ENCODE measurements at regions not wholly inside any gene's neighbourhood (a gene's known extent, or its start where the extent isn't known, plus 50 kb on each side); places are given as distances from the start of the nearest gene placed in this dataset.

DNA sequence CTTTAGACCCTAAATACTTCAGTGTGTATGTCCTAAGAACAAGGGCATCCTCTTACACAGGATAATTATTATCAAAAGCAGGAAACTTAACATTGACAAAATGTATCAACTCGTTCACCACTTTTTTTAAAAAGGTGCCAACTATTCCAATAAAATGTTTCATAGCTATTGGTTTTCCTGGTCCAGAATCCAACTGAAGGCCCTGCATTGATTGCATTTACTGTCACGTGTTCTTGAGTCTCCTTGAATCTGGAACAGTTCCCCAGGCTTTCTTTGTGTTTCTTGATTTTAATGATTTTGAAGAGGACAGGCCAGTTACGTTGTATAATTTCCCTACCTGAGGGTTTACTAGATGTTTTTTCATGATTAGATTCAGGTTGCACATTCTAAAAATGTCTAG lies 94.6 kb upstream of the ARHGEF3 start:
- no peak for DNase-seq (ENCODE audit: low spot score)

DNA sequence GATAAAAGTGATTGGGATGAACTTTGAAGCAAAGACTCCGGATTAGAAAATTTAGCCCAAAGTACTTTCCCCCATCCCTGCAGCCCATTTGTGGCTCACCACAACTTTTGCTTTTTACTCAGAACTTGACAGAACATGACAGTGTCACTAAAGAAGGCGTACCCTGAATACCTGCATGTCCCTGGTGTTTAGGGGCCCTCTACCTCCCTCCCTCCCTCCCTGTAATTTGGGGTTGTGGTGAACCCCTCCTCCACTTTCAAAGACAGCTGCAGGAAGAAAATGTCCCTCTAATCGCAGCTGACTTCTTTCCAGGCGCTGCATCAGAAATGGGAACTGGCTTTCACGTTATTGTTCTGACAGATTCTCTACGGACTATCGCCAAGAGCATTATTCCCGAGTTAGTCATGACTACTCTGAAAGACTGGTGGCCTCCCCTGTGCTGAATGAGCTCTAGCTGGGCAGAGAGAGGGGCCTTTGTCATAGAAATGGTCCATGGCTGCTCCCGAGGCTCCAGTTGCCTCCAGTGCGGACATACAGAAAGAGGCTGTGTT lies 93.2 kb upstream of the ARHGEF3 start:
- DNase-seq (ENCODE audit: low spot score), result no peak

- no peak for DNase-seq (ENCODE audit: low spot score)
Measured at GRCh38 chr3:56890448-56891091, 88.8 kb upstream of the ARHGEF3 start.

DNA sequence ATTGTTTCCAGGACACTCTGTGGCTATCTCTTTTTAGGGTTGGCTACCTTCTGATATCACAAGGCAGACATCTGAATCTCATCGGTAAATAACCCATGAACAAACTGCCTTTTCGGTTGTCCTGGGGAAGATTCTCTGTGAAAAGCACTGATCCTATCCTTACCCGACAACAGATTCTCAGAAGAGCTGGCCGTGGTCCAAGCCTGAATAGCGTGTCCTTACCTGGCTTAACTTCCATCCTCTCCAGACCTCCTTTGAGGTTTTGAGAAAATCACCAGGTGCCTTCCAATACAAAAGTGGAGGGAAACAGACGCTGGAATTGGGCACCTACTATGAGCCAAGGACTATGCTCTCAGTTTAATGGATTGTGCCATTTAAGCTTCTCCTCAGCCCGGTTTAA lies 87.4 kb upstream of the ARHGEF3 start:
- DNase-seq (ENCODE audit: low spot score), result no peak

- DNase-seq (ENCODE audit: low spot score), result no peak
Measured at GRCh38 chr3:56887402-56888025, 85.8 kb upstream of the ARHGEF3 start.

DNA sequence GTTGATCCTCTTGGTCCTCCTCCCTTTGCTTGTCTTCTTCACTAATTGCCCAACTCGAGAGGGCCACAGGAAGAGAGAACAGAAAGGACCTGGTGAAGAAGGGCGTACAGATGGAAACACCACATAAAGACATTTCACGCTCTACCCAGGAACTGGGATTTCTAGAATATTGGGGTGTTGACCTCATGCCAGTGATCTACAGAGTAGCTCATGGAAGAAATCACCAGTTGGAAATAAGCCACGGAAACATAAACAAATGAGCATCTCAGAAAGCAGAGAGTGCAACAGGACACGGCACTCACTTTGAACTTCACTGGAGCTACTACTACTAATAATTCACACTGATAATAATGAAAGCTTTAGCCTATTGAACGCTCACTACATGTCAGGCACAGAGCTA lies 84.6 kb upstream of the ARHGEF3 start:
- no peak for DNase-seq (ENCODE audit: low spot score)

GRCh38 chr3:56885879-56886278 lies 84.1 kb upstream of the ARHGEF3 start:
- DNase-seq (ENCODE audit: low spot score), result no peak

- DNase-seq (ENCODE audit: low spot score), result no peak
Measured at GRCh38 chr3:56885453-56885852, 83.7 kb upstream of the ARHGEF3 start.

- no peak for DNase-seq (ENCODE audit: low spot score)
Measured at GRCh38 chr3:56884387-56884786, 82.6 kb upstream of the ARHGEF3 start.

DNA sequence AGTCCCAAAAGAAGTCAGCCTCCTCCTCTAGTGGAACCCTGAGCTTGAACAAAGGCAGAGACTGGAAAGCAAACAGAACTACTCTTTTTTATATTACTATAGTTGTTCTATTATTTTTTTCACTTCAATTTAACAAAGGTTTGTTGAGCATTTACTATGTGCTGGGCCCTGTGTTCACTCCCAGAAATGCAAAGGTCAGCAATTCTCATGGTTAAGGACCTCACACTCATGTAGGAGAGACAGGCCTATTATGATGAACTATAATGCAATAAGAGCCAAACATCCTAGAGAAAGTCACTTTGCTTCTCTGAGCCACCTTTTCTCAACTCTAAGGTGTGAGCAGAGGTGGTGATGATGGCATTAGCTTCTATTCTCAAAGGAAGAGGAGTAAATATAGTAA lies 82.1 kb upstream of the ARHGEF3 start:
- no peak for DNase-seq (ENCODE audit: low spot score)

DNA sequence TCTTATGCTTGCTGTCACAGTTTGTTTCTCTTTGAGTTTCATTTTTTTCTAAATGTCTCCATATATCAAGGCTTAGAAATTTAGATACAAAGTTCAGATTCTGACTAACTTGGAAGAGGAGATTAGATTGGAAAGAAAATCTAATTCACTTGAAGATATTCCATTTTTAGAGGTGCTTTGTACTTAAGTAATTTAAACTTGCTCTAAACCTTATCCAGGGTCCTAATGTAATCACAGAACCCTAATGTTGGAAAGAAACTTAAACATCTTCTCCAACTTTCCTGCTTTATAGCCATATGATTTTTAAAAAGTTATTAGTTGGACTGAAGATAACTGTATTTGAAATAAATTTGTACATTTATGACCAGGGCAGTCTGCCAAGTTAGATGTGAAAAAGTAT lies 81.1 kb upstream of the ARHGEF3 start:
- DNase-seq (ENCODE audit: low spot score), result no peak

GRCh38 chr3:56881841-56882240 lies 80.1 kb upstream of the ARHGEF3 start:
- DNase-seq (ENCODE audit: low spot score), result no peak

DNA sequence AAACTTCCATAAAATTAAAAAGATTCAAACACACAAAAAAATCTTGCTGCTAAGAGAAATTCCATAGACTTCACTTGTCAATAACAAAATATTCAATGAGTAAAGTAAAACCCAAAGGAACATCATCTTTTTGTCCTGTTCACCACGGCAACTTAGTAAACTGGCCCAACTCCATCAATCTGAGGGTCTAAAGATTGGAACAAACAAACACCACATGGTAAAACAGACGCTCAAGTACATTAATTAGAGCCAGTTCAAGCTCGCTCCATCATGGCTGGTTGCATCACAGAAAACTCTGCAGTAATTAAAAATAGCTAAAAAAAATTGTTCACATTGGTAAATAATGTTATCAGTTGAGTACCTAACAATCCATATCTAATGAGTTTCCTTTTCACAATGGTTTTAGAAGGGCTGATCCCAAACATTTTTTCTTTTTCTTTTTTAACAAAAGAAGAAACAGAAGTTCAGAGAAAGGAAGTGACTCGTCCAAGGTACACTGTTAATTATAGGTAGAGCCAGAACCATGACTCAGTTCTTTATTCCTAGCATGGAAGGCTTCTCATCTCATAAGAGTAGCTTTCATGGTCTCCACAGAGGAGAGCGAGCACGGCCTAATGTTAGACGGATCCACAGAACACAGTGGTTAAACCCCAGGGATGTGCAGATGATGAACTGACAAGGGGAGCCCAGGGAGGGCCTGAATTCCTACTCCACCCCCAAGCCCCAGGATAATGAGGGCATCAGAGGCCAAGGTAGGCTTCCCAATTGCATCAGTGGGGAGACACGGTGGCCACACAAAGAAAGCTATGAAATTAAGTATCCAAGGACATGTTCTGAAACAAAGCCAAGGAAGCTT lies 79.2 kb upstream of the ARHGEF3 start:
- no peak for DNase-seq (ENCODE audit: low spot score)

- no peak for DNase-seq (ENCODE audit: low spot score)
Measured at GRCh38 chr3:56879436-56880215, 77.9 kb upstream of the ARHGEF3 start.

DNA sequence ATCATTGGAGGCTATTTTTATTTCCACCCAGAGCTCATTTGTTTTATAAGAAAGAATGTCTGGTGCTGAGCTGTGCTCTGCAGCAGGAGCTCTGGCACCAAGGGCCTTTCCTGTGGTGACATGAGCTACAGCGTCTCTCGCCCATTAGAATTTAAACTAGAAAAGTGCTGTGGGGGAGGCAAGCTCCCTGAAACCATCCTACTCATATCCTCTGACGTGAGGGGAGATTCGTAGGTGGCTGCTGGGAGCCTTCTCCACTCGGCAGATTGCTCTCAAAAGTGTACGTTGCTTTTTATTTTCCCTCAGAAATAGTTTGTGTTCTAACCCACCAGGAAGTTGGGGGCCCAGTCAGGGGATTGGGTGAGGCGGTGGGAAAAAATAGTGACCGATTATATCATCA lies 76.3 kb upstream of the ARHGEF3 start:
- DNase-seq (ENCODE audit: low spot score), result no peak

DNA sequence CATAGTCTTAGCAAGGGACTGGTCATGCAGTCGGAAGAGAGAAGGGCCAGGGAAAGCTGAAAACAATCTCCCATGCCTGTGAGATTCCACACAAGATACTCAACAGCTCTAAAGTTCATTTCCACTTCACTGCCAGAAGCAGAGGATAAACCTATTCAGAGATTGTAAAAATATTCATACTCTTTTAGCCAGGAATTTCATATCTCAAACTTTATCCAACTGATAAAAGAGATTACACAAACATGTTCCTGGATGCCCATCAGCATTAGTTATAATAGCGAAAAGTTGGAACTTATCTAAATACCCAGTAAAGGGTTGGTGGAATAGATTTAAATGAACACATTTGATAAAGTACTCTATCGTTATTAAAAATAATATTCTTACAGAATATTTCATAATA lies 75.2 kb upstream of the ARHGEF3 start:
- DNase-seq (ENCODE audit: low spot score), result no peak

DNA sequence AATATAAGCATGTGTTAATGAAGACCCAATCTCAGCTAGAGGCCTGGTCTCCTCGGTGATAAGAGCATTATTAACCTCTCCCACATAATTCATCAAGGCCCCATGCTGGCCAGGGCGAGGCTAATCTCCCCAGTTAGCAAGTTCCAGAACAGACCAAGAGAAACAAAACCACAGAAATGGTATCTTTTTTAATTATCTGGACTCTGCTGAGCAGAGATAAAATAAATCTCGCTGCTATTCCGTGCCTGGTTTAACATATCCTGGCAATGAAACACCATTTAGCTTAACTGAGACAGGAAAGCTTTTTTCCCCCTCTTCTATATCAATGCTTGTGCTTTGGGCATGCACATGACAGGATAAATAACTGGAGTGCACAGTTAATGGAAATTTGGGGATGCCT lies 72.5 kb upstream of the ARHGEF3 start:
- no peak for DNase-seq (ENCODE audit: low spot score)

- DNase-seq (ENCODE audit: low spot score), result no peak
Measured at GRCh38 chr3:56870436-56870835, 68.7 kb upstream of the ARHGEF3 start.

- no peak for DNase-seq (ENCODE audit: low spot score)
Measured at GRCh38 chr3:56869157-56869889, 67.6 kb upstream of the ARHGEF3 start.

DNA sequence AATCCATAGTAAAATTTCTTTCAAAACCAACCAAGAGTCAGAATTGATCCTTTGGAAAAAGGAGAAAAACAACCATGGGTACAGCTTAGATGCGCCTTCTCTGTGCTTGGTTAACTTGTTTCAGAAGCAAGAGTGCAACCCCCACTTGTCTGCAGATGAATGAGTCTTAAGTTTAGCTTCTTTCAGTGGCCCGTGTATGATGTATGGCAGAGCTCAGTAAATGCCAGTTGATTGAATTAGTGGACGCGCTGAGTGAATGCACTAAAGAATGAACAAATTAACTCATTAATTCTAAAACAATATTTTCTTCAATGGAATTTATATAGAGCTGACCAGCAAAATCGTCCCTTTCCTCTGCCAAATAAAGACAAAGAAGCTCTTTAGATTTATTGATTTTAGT lies 67.0 kb upstream of the ARHGEF3 start:
- no peak for DNase-seq (ENCODE audit: low spot score)

DNA sequence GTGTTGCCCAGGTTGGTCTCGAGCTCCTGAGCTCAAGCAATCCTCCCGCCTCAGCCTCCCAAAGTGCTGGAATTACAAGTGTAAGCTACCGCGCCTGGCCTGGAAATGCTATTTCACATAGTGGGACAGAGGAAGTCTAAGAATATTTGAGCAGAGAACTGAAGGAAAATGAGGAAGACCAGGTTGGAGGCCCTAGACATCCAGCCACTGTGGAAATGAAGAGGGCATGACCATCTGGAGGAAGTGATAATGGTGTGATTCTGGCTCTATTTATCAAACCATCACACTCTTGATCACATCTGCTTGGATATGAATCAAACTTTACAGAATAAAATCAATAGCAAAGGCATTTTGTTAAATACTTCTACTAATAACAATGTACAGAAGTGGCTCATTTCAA lies 65.9 kb upstream of the ARHGEF3 start:
- DNase-seq (ENCODE audit: low spot score), result no peak
